ENCODE measurements at regions not wholly inside any gene's neighbourhood (a gene's known extent, or its start where the extent isn't known, plus 50 kb on each side); places are given as distances from the start of the nearest gene placed in this dataset.
A peak's percentile ranks its signal among the peaks of the same experiment; 100 is the strongest.
"Not testable (repeated sequence)": the region's sequence is repeated elsewhere in the genome, so short reads cannot be mapped to it uniquely, and the experiment has no call there.

DNA sequence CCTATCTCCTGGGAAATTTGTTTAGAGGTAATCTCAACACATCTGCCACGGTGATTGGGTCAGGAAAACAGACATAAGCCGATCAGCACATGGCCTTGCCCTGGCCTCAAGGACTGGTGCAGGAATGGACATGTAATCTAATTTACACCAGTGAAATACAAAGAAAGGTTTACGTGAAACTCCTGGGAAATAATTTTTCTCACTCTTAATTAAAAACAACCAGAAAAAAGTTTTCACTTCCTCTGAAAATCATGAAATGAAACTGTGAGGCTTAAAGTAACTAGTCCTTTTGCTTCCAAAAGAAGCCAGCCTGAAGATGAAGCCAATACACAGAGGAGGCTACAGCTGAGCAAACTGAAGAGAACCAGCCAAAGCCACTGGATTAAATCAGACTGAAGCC, 154.1 kb upstream of the FAM241A start:
- no peak for DNase-seq

GRCh38 chr4:111991797-111992196, 153.5 kb upstream of the FAM241A start:
- no peak for DNase-seq

DNA sequence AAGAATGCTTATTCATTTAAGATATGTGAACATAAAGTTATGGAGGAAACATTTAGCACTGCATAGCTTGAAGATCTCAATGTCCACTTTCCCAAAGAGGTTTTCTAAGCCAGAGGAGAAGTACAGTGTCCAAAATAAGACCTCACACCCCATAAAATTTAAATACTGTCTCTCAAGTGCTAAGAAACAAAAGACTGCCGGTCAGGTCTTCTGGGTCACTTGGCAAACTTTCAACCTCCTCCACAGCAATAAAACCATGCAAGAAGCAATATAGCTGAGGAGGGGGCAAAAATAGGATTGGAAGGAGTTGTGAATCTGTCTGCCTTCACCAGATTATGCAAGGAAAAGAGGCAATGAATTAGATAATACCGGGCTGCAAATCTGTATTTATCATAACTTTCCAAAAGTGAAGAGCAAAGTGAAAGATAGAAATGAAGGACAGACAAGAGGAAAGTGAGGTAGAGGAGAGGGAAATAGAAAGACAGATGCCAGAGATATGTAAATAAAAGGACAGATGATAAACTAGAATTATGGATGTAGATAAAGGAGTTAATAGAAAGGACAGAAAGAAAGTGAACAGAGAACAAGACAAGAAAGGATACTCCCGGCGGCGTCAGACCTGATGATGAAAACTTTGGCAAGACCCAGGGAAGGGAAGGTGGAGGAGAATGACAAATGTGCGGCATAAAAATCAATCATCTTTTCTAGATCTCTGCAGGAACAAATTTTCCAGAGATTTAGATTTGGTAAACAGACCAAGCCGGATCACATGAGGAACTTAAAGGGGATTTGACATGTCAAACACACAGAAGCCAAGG, 152.7 kb upstream of the FAM241A start:
- no peak for DNase-seq

- no peak for DNase-seq
Observed at GRCh38 chr4:111994392-111994791, 150.9 kb upstream of the FAM241A start.

DNA sequence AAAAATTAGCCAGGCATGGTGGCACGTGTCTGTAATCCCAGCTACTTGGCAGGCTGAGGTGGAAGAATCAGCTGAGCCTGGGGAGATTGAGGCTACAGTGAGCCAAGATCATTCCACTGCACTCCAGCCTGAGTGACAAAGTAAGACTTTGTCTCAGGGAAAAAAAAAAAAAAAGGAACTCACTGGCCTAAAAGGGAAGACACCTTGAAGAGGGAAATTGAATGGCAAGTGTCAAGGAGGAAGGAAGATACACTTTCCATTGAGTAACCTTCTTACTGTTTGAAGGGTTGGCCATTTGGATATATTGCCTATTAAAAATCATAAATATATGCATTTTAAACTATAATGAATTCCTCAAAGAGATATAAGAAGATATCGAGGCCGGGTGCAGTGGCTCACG, 147.5 kb upstream of the FAM241A start:
- DNase-seq, result no peak

DNA sequence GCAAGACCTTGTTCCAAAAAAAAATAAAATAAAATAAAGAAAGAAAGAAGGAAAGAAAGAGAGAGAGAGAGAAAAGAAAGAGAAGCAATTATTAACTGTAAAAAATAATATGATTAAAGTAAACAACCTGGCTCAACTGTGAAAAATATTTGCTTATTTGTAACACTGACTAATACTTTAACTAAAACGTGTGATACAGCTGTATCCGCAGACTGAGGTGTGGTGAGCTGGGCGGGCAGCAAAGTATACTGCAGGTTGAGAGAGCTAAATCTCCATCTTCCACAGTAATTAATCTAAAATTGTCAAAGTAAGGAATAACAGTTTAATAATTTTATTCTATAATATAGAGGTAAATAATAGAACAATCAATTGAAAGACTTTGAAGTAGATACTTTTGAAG, 145.5 kb upstream of the FAM241A start:
- DNase-seq, result no peak

- DNase-seq, result no peak
Observed at GRCh38 chr4:112001041-112001440, 144.2 kb upstream of the FAM241A start.

GRCh38 chr4:112002248-112002661, 143.0 kb upstream of the FAM241A start:
- no peak for DNase-seq

DNA sequence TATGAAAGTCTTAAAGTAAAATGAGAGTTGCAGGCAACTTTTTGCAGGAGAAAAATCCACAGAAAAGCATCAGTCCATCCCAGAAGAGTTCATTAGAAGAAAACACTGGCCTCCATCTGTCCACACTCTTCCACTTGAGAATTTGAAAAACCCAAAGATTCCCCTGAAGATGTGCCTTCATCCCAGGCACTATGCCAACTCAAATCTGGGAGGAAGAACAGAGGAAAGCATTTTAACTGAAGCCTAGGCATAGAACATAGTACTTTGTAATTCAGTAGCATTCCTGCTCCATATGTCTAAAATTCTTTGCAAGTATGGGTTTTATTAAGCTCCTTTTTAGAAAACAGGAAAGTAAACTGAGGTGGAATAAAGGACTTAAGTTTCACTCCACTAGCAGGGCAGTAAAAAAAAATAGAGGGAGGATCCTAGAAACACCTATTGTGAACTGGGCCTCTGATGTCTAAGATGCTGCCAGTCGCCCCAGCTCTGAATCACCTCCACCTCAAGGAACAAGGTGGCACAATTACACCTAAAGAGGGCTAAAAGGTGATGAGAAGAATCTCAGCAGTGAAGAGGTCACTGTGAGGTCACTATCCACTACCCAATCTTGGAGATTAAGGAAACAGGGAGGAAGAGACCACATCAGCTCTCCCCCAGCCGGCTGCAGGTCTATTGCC, 141.9 kb upstream of the FAM241A start:
- DNase-seq, result no peak

DNA sequence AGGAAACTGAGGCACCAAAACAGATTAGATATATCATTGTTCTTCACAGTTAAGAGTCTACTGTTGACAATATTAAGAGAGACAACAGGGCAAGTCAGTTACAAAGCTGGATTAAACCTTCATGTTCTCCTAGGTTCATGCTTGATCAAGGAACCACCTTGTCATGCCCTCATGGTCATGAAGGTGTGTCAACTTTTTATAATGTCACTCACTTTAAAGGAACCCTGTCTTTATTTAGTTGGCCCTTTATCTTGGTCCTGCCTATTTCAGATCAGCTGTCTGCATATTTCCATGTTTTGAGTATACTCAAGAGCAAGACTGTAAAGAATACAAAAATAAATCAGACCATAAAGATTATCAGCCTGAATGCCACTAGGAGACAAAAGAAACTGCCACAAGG, 140.2 kb upstream of the FAM241A start:
- no peak for DNase-seq

DNA sequence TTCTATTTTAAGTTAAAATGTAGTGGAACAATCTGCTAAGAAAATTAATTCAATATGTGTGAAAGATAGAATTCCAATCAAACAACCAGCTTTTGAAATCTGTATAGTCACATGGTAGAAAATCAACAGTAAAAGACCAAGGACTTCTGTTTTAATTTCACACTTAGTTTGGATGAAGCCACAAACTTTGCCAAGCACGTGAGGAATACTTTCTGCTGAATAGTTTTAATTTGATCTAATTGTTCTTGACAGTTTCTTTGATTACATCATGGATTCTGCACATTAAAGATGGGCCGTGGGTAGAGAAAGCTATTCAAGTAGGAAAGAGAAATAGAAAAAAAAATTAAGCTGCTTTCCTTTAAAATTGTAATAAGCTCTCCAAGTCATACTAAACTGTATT, 137.9 kb upstream of the FAM241A start:
- no peak for DNase-seq

- no peak for DNase-seq
Observed at GRCh38 chr4:112015960-112016359, 129.3 kb upstream of the FAM241A start.

- no peak for DNase-seq
Observed at GRCh38 chr4:112023402-112023950, 121.8 kb upstream of the FAM241A start.

DNA sequence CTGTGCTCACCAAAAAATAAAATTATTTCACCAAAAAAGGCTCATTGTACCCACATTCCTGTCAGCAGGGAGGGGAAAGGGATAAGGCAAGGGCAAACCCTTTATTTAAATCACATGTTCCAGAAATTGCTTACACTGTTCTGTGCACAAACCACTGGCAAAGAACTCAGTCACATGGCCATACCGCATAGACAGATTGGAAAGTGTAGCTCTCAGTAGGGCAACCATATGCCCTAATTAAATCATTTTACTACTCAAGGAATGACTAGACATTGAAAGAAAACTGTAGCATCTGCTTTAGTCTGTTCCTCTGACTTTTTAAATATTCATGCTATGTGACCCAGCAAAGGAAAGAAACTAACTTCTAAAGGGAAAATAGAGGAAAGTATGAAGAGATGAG, 119.2 kb upstream of the FAM241A start:
- no peak for DNase-seq

GRCh38 chr4:112029771-112030171, 115.5 kb upstream of the FAM241A start:
- DNase-seq, result no peak

DNA sequence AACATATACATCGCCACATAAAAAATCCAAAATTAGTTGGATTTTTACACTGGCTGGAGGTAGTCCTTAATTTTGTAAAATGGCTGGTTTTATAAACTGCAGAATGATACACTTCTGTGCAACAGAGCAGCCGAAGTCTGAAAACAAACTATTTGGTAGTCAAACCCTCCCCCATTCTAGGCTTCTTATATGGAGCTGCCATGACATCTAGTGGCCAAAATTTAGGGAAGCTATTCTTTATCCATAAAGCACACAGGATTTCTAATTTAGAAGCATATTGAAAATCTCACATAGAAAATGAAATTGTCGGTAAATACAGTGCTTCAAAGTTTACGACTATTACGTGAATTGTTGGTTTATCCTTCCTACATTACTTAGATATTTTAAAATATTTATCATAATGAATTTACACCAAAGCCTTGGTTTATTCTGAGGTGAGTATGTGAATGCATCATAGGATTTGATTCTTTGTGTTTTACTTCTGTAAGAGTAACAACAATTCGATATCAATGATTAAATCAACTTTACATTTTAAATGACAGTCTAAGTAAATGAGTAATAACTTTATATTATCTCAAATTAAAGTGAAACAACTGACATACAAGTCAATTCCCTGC, 113.4 kb upstream of the FAM241A start:
- peak; percentile 28 for DNase-seq

DNA sequence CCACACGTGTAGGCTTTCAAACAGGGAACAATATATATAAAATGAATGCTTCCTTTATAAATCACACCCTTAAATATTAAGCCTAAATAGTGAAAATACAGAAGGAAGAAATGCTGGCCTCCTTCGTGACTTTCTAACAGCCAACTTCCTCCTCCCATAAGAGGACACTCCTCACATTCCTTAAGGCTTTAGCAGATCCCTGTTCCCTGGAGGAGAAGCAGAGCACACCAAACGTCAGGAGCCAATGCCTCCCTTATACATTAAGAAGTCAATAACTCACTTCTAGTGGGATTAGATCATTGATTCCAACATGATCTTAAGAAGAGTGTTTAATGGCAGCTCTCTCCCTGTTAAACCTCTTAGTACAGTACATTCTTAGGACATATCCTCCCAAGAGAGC, 108.4 kb upstream of the FAM241A start:
- no peak for DNase-seq

GRCh38 chr4:112038861-112039260, 106.4 kb upstream of the FAM241A start:
- DNase-seq, result no peak

DNA sequence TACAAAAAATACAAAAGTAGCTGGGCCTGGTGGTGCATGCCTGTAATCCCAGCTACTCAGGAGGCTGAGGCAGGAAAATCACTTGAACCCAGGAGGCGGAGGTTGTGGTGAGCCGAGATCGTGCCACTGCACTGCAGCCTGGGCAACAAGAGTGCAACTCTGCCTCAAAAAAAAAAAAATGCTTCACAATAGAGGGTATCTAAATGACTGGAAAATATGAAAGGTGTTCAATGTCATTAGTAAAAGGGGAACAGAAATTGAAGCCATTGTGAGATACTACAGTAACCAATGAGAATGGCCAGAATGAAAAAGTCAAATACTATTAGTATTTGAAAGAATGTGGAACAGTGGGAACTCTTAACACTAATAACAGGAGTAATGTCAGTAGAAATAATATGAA, 96.1 kb upstream of the FAM241A start:
- not testable (repeated sequence) for DNase-seq

DNA sequence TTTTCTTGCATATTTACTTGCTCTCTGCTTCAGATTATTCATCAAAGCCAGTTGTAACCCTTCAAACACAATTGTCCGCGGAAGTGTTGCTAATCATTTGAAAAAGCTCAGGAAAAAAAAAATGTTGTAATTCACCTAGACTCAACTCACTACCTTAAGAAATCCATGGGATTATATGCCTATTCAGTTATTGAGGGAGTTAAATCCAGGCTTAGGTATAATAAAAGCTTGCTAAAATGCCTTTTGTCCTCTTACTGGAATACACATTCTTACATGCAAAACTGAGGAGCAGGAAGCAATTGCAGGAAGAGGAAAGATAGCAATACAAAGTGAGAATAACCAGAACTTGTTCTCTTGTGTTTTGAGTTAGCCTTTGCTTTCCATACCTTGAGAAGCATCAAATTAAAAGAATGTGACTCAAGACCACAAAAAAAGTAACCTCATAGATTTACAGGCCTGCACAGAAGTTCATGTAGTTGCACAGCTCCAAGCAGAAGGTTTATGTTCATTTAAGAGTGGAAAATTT, 91.4 kb upstream of the FAM241A start:
- no peak for DNase-seq

DNA sequence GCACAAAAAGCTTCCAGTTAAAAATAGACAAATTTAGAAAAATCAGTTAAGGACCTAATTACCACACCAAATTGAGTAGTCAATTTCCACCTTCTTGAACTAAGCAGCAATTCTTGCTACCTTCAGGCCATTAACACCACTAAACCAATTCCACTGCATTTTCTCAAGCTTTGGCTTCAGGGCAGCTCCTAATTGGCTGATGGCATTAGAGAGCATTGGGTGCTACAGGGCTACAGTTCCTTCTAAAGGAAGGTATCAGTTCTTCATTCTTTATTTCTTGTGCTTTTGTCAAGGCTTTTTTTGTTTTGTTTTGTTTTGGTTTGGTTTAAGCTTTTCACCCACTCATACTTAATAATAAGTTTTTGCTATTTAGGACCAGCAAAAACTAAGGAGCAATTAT, 90.2 kb upstream of the FAM241A start:
- no peak for DNase-seq

GRCh38 chr4:112057470-112057869, 87.8 kb upstream of the FAM241A start:
- DNase-seq, result no peak

- DNase-seq, result no peak
Observed at GRCh38 chr4:112058433-112058832, 86.8 kb upstream of the FAM241A start.

GRCh38 chr4:112060212-112060611, 85.0 kb upstream of the FAM241A start:
- no peak for DNase-seq
